Lung (tissue), 11 donors: ENCODE measurements at regions not wholly inside any gene's neighbourhood (a gene's known extent, or its start where the extent isn't known, plus 50 kb on each side); places are given as distances from the start of the nearest gene placed in this dataset.

ENCODE experiments used
- ATAC-seq: fragments of 200-7000 bp; cut with Tn5 transposase; one replicate; pipeline ENCODE4 v1.9.1; 2020; ENCODE audit warnings: moderate number of reproducible peaks; ENCODE audit not compliant: insufficient read depth, low FRiP score
- DNase-seq, 3 donors: peaks; one replicate each; pipeline ENCODE4 v3.0.0-alpha.2; 2013 to 2017
- H3K27ac ChIP-seq, 2 donors: one replicate each; pipeline ENCODE4 v1.5.1; 2013; ENCODE audit warnings: mild to moderate bottlenecking in 2 of 2, moderate library complexity in 2 of 2, control low read depth in 1 of 2, inconsistent platforms in 1 of 2, low read depth in 1 of 2, low read length in 1 of 2
- H3K27me3 ChIP-seq, 3 donors: one replicate each; pipeline ENCODE4 v1.5.1; 2013; ENCODE audit warnings: low read length in 2 of 3; ENCODE audit not compliant: control insufficient read depth in 3 of 3, insufficient read depth in 3 of 3
- H3K36me3 ChIP-seq, 4 donors: one replicate each; pipeline ENCODE4 v1.5.1; 2013; ENCODE audit warnings: low read length in 4 of 4, mild to moderate bottlenecking in 1 of 4, moderate library complexity in 1 of 4; ENCODE audit not compliant: control insufficient read depth in 4 of 4, insufficient read depth in 4 of 4
- H3K4me1 ChIP-seq, 5 donors: one replicate each; pipeline ENCODE4 v1.5.1; 2013; ENCODE audit warnings: low read length in 5 of 5, mild to moderate bottlenecking in 2 of 5, moderate library complexity in 1 of 5; ENCODE audit not compliant: control insufficient read depth in 5 of 5, insufficient read depth in 5 of 5
- H3K4me3 ChIP-seq: one replicate; pipeline ENCODE4 v1.5.1; 2013; ENCODE audit warnings: mild to moderate bottlenecking, control low read depth, moderate library complexity
- H3K9ac ChIP-seq, 2 donors: one replicate each; pipeline ENCODE4 v1.5.1; 2013; ENCODE audit warnings: low read length in 2 of 2, control low read depth in 1 of 2; ENCODE audit not compliant: insufficient read depth in 1 of 2
- H3K9me3 ChIP-seq, 4 donors: one replicate each; pipeline ENCODE4 v1.5.1; 2013; ENCODE audit warnings: low read length in 3 of 4, mild to moderate bottlenecking in 1 of 4, moderate library complexity in 1 of 4; ENCODE audit not compliant: control insufficient read depth in 4 of 4, insufficient read depth in 3 of 4
- CTCF ChIP-seq: IDR thresholded peaks from 2 replicates; pipeline ENCODE4 v1.5.1; 2012; ENCODE audit warnings: mild to moderate bottlenecking; ENCODE audit errors: control extremely low read depth, extremely low read depth
- WGBS, 2 donors: extraction: QIAGEN DNeasy Blood & Tissue Kit; methylation state at CpG; one replicate each; pipeline ENCODE4 v1.1.7; 2013; 5-methylcytosine and 5-hydroxymethylcytosine counted together
- donor health status: control.
- donor health status: control.
- donor health status: Bipolar disorder and iron deficiency.
- donor health status: healthy.
- donor health status: DM: yes; HTN: yes; CAD: no.

- ATAC-seq (no peak), DNase-seq (no peak)
- no peak overlapping the region for H3K9ac ChIP-seq
- H3K9me3 ChIP-seq, result no peaks in the 10 kb centered on the region
- H3K4me3 ChIP-seq, result no peak overlapping the region
- 91 to 98% methylated on average over 1 of the region's 1 CpG for WGBS, 2 donors
- no peak for TF ChIP-seq CTCF
- H3K27me3 ChIP-seq, result no peaks in the 10 kb centered on the region
- H3K36me3 ChIP-seq, result no peaks in the 10 kb centered on the region
- no peaks in the 10 kb centered on the region for H3K4me1 ChIP-seq
- no peak overlapping the region for H3K27ac ChIP-seq
These were observed 394.1 kb upstream of the NETO1 start for GRCh38 chr18:73261923-73262322.

- DNase-seq (no peak), ATAC-seq (no peak)
- TF ChIP-seq CTCF, result no peak
- WGBS, 2 donors, result 84 to 86% methylated on average over 4 of the region's 4 CpGs
- Histone ChIP-seq H3K9ac (no peak overlapping the region), H3K9me3 (no peaks in the 10 kb centered on the region), H3K27ac (no peak overlapping the region), H3K27me3 (no peaks in the 10 kb centered on the region), H3K4me1 (no peaks in the 10 kb centered on the region), H3K36me3 (no peaks in the 10 kb centered on the region), H3K4me3 (no peak overlapping the region)
These were observed 393.5 kb upstream of the NETO1 start for GRCh38 chr18:73261243-73261642.

- Histone ChIP-seq H3K36me3 (no peaks in the 10 kb centered on the region), H3K4me1 (no peaks in the 10 kb centered on the region), H3K27me3 (no peaks in the 10 kb centered on the region), H3K4me3 (no peak overlapping the region), H3K9me3 (no peaks in the 10 kb centered on the region), H3K9ac (no peak overlapping the region), H3K27ac (no peak overlapping the region)
- DNase-seq (no peak), ATAC-seq (no peak)
- WGBS, 2 donors, result 87 to 93% methylated on average over 12 of the region's 12 CpGs
- no peak for TF ChIP-seq CTCF
These were observed 390.7 kb upstream of the NETO1 start for GRCh38 chr18:73258375-73259087.

GRCh38 chr18:73254564-73254963, 386.8 kb upstream of the NETO1 start:
- DNase-seq, result no peak
- Histone ChIP-seq H3K9me3 (no peaks in the 10 kb centered on the region), H3K27ac (no peak overlapping the region), H3K27me3 (no peaks in the 10 kb centered on the region), H3K9ac (no peak overlapping the region), H3K4me3 (no peak overlapping the region), H3K36me3 (no peaks in the 10 kb centered on the region), H3K4me1 (no peaks in the 10 kb centered on the region)
- no peak for ATAC-seq
- no peak for TF ChIP-seq CTCF
- 78 to 80% methylated on average over 5 of the region's 5 CpGs for WGBS, 2 donors
